HepG2 (cell line): ENCODE measurements at regions not wholly inside any gene's neighbourhood (a gene's known extent, or its start where the extent isn't known, plus 50 kb on each side); places are given as distances from the start of the nearest gene placed in this dataset.

Experiments used
- ATAC-seq: fragments of 200-7000 bp; cut with Tn5 transposase; 3 replicates; pipeline ENCODE4 v1.9.1; 2020; ENCODE audit warnings: mild to moderate bottlenecking, moderate library complexity
- BruUV-seq: library from RNA; stranded (reverse); fragments of 400-500 nt; replicated peaks from 2 replicates; lab custom pipeline; 2021; lab: Mats Ljungman, UMichigan
- CTCF ChIA-PET: fragments of 300-600 bp; formaldehyde crosslinking; extraction: SDS; loops from one replicate; lab custom pipeline; 2021; ENCODE audit warnings: low total read pairs, inconsistent platforms, low intra/inter-chr PET ratio; lab: Yijun Ruan, JAX
- POLR2A ChIA-PET: fragments of 350-600 bp; sonication (Branson Sonifier 250); formaldehyde crosslinking; loops from one replicate; lab custom pipeline; 2020; ENCODE audit warnings: antibody characterized with exemption, inconsistent platforms; lab: Yijun Ruan, JAX
- DNase-seq: peaks from one replicate; pipeline ENCODE4 v3.0.0-alpha.2; 2015; ENCODE audit warnings: low spot score
- FAIRE-seq: peaks from 3 replicates; lab custom pipeline; 2011; peaks lifted over from hg19 to GRCh38; lab: Jason Lieb, UNC
- H2AFZ ChIP-seq: one replicate; pipeline ENCODE4 v1.6.1; 2011; ENCODE audit warnings: low read length, inconsistent platforms
- H3K27ac ChIP-seq: fragments of 300-600 bp; 3 replicates; pipeline ENCODE4 v1.8.0; 2011; ENCODE audit warnings: mixed run types, mild to moderate bottlenecking, mixed read lengths, low read length, inconsistent platforms; ENCODE audit not compliant: insufficient read depth; ENCODE audit errors: extremely low read length
- H3K27me3 ChIP-seq, 2 experiments: fragments of 200-600 bp in 1 of 2; 2 replicates in 1 of 2; 3 replicates in 1 of 2; pipeline versions ENCODE4 v1.6.0 to v1.8.0; 2011; ENCODE audit warnings: low read length in 2 of 2, mild to moderate bottlenecking in 2 of 2, moderate library complexity in 2 of 2, inconsistent platforms in 1 of 2; ENCODE audit not compliant: insufficient read depth in 2 of 2, control insufficient read depth in 1 of 2
- H3K36me3 ChIP-seq, 2 experiments: fragments of 200-600 bp in 1 of 2; replicated peaks in 1 of 2; 2 replicates in 1 of 2; 3 replicates in 1 of 2; pipeline versions ENCODE4 v1.5.1 to v1.8.0; 2011; ENCODE audit warnings: low read length in 2 of 2, inconsistent platforms in 1 of 2; ENCODE audit not compliant: insufficient read depth in 2 of 2, control insufficient read depth in 1 of 2
- H3K4me1 ChIP-seq: 2 replicates; pipeline ENCODE4 v1.5.1; 2012; ENCODE audit warnings: low read length, inconsistent platforms; ENCODE audit not compliant: insufficient read depth
- H3K4me2 ChIP-seq: 2 replicates; pipeline ENCODE4 v1.6.0; 2011; ENCODE audit warnings: low read depth, low read length, inconsistent platforms
- H3K4me3 ChIP-seq, 3 experiments: fragments of 200-600 bp in 1 of 3; sonication (generic), shearing (Covaris generic) in 1 of 3; replicated peaks in 1 of 3; 2 replicates each; pipeline ENCODE4 v1.5.1; 2011 to 2016; ENCODE audit warnings: low read length in 3 of 3, inconsistent platforms in 2 of 3, low read depth in 2 of 3, mild to moderate bottlenecking in 2 of 3, control low read depth in 1 of 3, mixed read lengths in 1 of 3; ENCODE audit not compliant: insufficient read depth in 1 of 3
- H3K79me2 ChIP-seq: one replicate; pipeline ENCODE4 v1.6.1; 2011; ENCODE audit warnings: low read length, inconsistent platforms; ENCODE audit not compliant: insufficient read depth
- H3K9ac ChIP-seq: 2 replicates; pipeline ENCODE4 v1.6.0; 2011; ENCODE audit warnings: mild to moderate bottlenecking, low read depth, low read length, inconsistent platforms; ENCODE audit not compliant: insufficient read depth
- H3K9me3 ChIP-seq: 2 replicates; pipeline ENCODE4 v1.5.1; 2012; ENCODE audit warnings: mild to moderate bottlenecking, low read length
- H4K20me1 ChIP-seq: 2 replicates; pipeline ENCODE4 v1.6.0; 2011; ENCODE audit warnings: inconsistent platforms, mild to moderate bottlenecking, low read length, moderate library complexity; ENCODE audit not compliant: insufficient read depth
- ERF ChIP-seq: IDR thresholded peaks from 2 replicates; pipeline ENCODE4 v1.6.1; 2018; ENCODE audit warnings: missing biosample characterization, missing genetic modification reagents
- KLF9 ChIP-seq: IDR thresholded peaks from 2 replicates; pipeline ENCODE4 v1.6.1; 2016; ENCODE audit warnings: low read depth
- MEIS1 ChIP-seq: sonication (generic); formaldehyde crosslinking; IDR thresholded peaks from 2 replicates; pipeline ENCODE4 v1.9.0; 2021; ENCODE audit warnings: mild to moderate bottlenecking, missing genetic modification reagents, moderate library complexity, borderline replicate concordance
- NFIC ChIP-seq: IDR thresholded peaks from 2 replicates; pipeline ENCODE4 v1.6.1; 2012; ENCODE audit warnings: mild to moderate bottlenecking, low read length, inconsistent platforms
- PRDM10 ChIP-seq: sonication (generic); formaldehyde crosslinking; IDR thresholded peaks from 2 replicates; pipeline ENCODE4 v1.4.0; 2020; ENCODE audit warnings: low read depth, missing genetic modification reagents
- TBL1XR1 ChIP-seq: fragments of 150-350 bp; IDR thresholded peaks from 2 replicates; pipeline ENCODE4 v1.6.1; 2014; ENCODE audit warnings: borderline replicate concordance, low read length; ENCODE audit not compliant: partially characterized antibody
- ZNF251 ChIP-seq: sonication (generic); formaldehyde crosslinking; IDR thresholded peaks from 2 replicates; pipeline ENCODE4 v1.9.0; 2021; ENCODE audit warnings: mild to moderate bottlenecking, missing genetic modification reagents
- ZNF761 ChIP-seq: sonication (generic); formaldehyde crosslinking; conservative IDR thresholded peaks from 2 replicates; pipeline ENCODE4 v1.4.0; 2020; ENCODE audit warnings: mild to moderate bottlenecking, missing genetic modification reagents
- WGBS: methylation state at CpG from one replicate; pipeline ENCODE4 v1.1.6; 2017; ENCODE audit warnings: low lambda C conversion rate; 5-methylcytosine and 5-hydroxymethylcytosine counted together
- in situ Hi-C: cut with HindIII; loops from 2 replicates; pipeline ENCODE4 v1.10.0; 2017; ENCODE audit warnings: low pct_unique_long_range_greater_than_20kb; ENCODE audit not compliant: extremely low pct_ligation_motif_present
- intact Hi-C: fragments of 100-400 bp; cut with micrococcal nuclease; formaldehyde crosslinking; loops from one replicate; pipeline ENCODE4 v1.10.0; 2022; ENCODE audit not compliant: unreplicated experiment
- TF ChIP-seq, protein P1 (sequence below): sonication (generic); formaldehyde crosslinking; IDR thresholded peaks from 2 replicates; pipeline ENCODE4 v1.4.0; 2020; ENCODE audit warnings: missing genetic modification reagents, mild to moderate bottlenecking, borderline replicate concordance

DNA sequence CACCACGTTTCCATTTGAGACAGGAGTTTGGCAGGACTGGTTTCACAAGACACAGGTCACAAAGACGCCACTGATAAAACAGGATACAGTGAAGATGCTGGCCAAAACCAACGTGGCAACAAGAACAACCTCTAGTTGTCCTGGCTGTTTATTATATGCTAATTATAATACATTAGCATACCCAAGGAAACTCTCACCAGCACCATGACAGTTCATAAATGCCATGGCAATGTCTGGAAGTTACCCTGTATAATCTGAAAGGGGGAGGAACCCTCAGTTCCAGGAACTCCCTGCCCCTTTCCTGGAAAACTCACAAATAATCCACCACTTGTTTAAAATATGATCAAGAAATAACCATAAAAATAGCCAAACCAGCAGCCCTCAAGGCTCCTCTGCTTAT is 148.3 kb downstream of the RBM43 start:
- ChIA-PET CTCF (no interaction called here), POLR2A (no interaction called here)
- H2AFZ ChIP-seq: no peak overlapping the region
- H3K79me2 ChIP-seq: no peaks in the 10 kb centered on the region
- no peak overlapping the region for H3K4me3 ChIP-seq
- in situ Hi-C loops: no loop called here
- no peak for ATAC-seq
- H3K27me3 ChIP-seq: no peaks in the 10 kb centered on the region
- no peak for TF ChIP-seq NFIC
- TF ChIP-seq, protein P1, sequence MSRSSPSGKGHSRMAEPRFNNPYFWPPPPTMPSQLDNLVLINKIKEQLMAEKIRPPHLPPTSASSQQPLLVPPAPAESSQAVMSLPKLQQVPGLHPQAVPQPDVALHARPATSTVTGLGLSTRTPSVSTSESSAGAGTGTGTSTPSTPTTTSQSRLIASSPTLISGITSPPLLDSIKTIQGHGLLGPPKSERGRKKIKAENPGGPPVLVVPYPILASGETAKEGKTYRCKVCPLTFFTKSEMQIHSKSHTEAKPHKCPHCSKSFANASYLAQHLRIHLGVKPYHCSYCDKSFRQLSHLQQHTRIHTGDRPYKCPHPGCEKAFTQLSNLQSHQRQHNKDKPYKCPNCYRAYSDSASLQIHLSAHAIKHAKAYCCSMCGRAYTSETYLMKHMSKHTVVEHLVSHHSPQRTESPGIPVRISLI (CRISPR knock-in tag): no peak
- TF ChIP-seq PRDM10: no peak
- TF ChIP-seq ZNF761 (CRISPR knock-in tag): no peak
- TF ChIP-seq MEIS1: no peak
- TF ChIP-seq TBL1XR1: no peak
- no peak for TF ChIP-seq ERF (CRISPR knock-in tag)
- no peak for TF ChIP-seq ZNF251
- no peak for TF ChIP-seq KLF9 (CRISPR knock-in tag)
- no peak overlapping the region for H3K27ac ChIP-seq
- H3K4me1 ChIP-seq: no peaks in the 10 kb centered on the region
- intact Hi-C loops: no loop called here
- WGBS: 4% methylated on average over 3 of the region's 3 CpGs
- peaks cover 2% of the 10 kb centered on the region; the same call in 1 of the 2 replicates for H3K9me3 ChIP-seq
- no peaks in the 10 kb centered on the region for H4K20me1 ChIP-seq
- DNase-seq: no peak
- no peak overlapping the region for H3K9ac ChIP-seq
- no TSS peak for BruUV-seq
- no peak for FAIRE-seq
- H3K36me3 ChIP-seq: no peaks in the 10 kb centered on the region
- H3K4me2 ChIP-seq: no peak overlapping the region
